NCI-H69 (cell line): ENCODE measurements at regions not wholly inside any gene's neighbourhood (a gene's known extent, or its start where the extent isn't known, plus 50 kb on each side); places are given as distances from the start of the nearest gene placed in this dataset.
"Not testable (repeated sequence)": the region's sequence is repeated elsewhere in the genome, so short reads cannot be mapped to it uniquely, and the experiment has no call there.

Experiments used
- DNase-seq: peaks from one replicate; lab custom pipeline; 2025; lab: John Stamatoyannopoulos, UW

GRCh38 chr18:11464129-11464528 is 145.3 kb upstream of the SLC35G4 start:
- DNase-seq = no peak

- no peak for DNase-seq
Observed at GRCh38 chr18:11458447-11458846, 150.9 kb upstream of the SLC35G4 start.

- not testable (repeated sequence) for DNase-seq
Observed at GRCh38 chr18:11457853-11458252, 151.5 kb upstream of the SLC35G4 start.

- DNase-seq = no peak
Observed at GRCh38 chr18:11454040-11454439, 155.4 kb upstream of the SLC35G4 start.

- DNase-seq = not testable (repeated sequence)
Observed at GRCh38 chr18:11444169-11444568, 165.2 kb upstream of the SLC35G4 start.

GRCh38 chr18:11437046-11437445 is 172.3 kb upstream of the SLC35G4 start:
- DNase-seq = no peak

GRCh38 chr18:11432360-11432811 is 177.0 kb upstream of the SLC35G4 start:
- DNase-seq = no peak

- DNase-seq = no peak
Observed at GRCh38 chr18:11429876-11430275, 179.5 kb upstream of the SLC35G4 start.

GRCh38 chr18:11425211-11425610 is 184.2 kb upstream of the SLC35G4 start:
- DNase-seq = no peak

GRCh38 chr18:11419338-11419737 is 190.1 kb upstream of the SLC35G4 start:
- no peak for DNase-seq

GRCh38 chr18:11412811-11413210 is 196.6 kb upstream of the SLC35G4 start:
- no peak for DNase-seq

- no peak for DNase-seq
Observed at GRCh38 chr18:11411048-11411447, 198.3 kb upstream of the SLC35G4 start.

GRCh38 chr18:11408555-11409065 is 200.8 kb upstream of the SLC35G4 start:
- DNase-seq = no peak

GRCh38 chr18:11407940-11408339 is 201.5 kb upstream of the SLC35G4 start:
- DNase-seq = no peak

GRCh38 chr18:11405804-11406203 is 203.6 kb upstream of the SLC35G4 start:
- DNase-seq = no peak

- no peak for DNase-seq
Observed at GRCh38 chr18:11400703-11401102, 208.7 kb upstream of the SLC35G4 start.

GRCh38 chr18:11398625-11399024 is 210.8 kb upstream of the SLC35G4 start:
- no peak for DNase-seq

GRCh38 chr18:11392980-11393885 is 216.2 kb upstream of the SLC35G4 start:
- no peak for DNase-seq

- DNase-seq = no peak
Observed at GRCh38 chr18:11392292-11392691, 217.1 kb upstream of the SLC35G4 start.

- no peak for DNase-seq
Observed at GRCh38 chr18:11391661-11392060, 217.7 kb upstream of the SLC35G4 start.

- no peak for DNase-seq
Observed at GRCh38 chr18:11388755-11389680, 220.4 kb upstream of the SLC35G4 start.

- DNase-seq = peak; percentile 60
Observed at GRCh38 chr18:11387880-11388279, 221.5 kb upstream of the SLC35G4 start.
